Transverse colon (tissue), 3 donors: ENCODE measurements at regions not wholly inside any gene's neighbourhood (a gene's known extent, or its start where the extent isn't known, plus 50 kb on each side); places are given as distances from the start of the nearest gene placed in this dataset.

Source experiments
- POLR2A ChIP-seq: fragments of 450-650 bp; IDR thresholded peaks from one replicate; pipeline ENCODE4 v1.6.1; 2016; ENCODE audit warnings: antibody characterized with exemption, mild to moderate bottlenecking, moderate library complexity
- TF ChIP-seq, protein P1 (sequence below), 5 experiments: fragments of 200-600 bp in 3 of 5; fragments of 450-650 bp in 2 of 5; sonication (generic) in 3 of 5; IDR thresholded peaks; 1 replicate in 2 of 5; 2 replicates in 3 of 5; pipeline ENCODE4 v1.5.1; 2016 to 2017; ENCODE audit warnings: antibody characterized with exemption in 5 of 5, inconsistent platforms in 3 of 5, mild to moderate bottlenecking in 2 of 5, moderate library complexity in 1 of 5

GRCh38 chr11:34830648-34831047, 85.5 kb downstream of the APIP start:
- TF ChIP-seq, protein P1, sequence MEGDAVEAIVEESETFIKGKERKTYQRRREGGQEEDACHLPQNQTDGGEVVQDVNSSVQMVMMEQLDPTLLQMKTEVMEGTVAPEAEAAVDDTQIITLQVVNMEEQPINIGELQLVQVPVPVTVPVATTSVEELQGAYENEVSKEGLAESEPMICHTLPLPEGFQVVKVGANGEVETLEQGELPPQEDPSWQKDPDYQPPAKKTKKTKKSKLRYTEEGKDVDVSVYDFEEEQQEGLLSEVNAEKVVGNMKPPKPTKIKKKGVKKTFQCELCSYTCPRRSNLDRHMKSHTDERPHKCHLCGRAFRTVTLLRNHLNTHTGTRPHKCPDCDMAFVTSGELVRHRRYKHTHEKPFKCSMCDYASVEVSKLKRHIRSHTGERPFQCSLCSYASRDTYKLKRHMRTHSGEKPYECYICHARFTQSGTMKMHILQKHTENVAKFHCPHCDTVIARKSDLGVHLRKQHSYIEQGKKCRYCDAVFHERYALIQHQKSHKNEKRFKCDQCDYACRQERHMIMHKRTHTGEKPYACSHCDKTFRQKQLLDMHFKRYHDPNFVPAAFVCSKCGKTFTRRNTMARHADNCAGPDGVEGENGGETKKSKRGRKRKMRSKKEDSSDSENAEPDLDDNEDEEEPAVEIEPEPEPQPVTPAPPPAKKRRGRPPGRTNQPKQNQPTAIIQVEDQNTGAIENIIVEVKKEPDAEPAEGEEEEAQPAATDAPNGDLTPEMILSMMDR (IDR thresholded peaks at IDR 0.05): no peak
- TF ChIP-seq POLR2A: no peak
